CD4-positive, alpha-beta T cell (primary cell): ENCODE measurements at regions not wholly inside any gene's neighbourhood (a gene's known extent, or its start where the extent isn't known, plus 50 kb on each side); places are given as distances from the start of the nearest gene placed in this dataset.

Source experiments
- ATAC-seq: fragments of 200-7000 bp; cut with Tn5 transposase; one replicate; pipeline ENCODE4 v1.10.0; 2022; ENCODE audit warnings: mild to moderate bottlenecking; ENCODE audit not compliant: poor library complexity
- CTCF ChIA-PET: fragments of 350-600 bp; sonication (Branson Sonifier 250); formaldehyde crosslinking; loops from one replicate; lab custom pipeline; 2021; ENCODE audit warnings: antibody characterized with exemption, inconsistent platforms; lab: Charles Lee
- POLR2A ChIA-PET: fragments of 350-600 bp; sonication (Branson Sonifier 250); formaldehyde crosslinking; loops from one replicate; lab custom pipeline; 2021; ENCODE audit warnings: antibody characterized with exemption, inconsistent platforms; lab: Charles Lee
- DNase-seq, 14 experiments: peaks; one replicate each; pipeline ENCODE4 v3.0.0-alpha.2; 2013 to 2020; ENCODE audit warnings: mixed read lengths in 2 of 14
- H3K27ac ChIP-seq, 2 donors: one replicate each; pipeline versions ENCODE4 v1.5.1 to v1.7.0; 2013; ENCODE audit warnings: low read length in 2 of 2, low read depth in 1 of 2, mild to moderate bottlenecking in 1 of 2
- H3K27me3 ChIP-seq, 2 experiments: 1 replicate in 1 of 2; 2 replicates in 1 of 2; pipeline versions ENCODE4 v1.6.1 to v1.7.0; 2013; ENCODE audit warnings: low read length in 2 of 2, control low read depth in 1 of 2, mild to moderate bottlenecking in 1 of 2, moderate library complexity in 1 of 2; ENCODE audit not compliant: insufficient read depth in 2 of 2, control insufficient read depth in 1 of 2
- H3K36me3 ChIP-seq: one replicate; pipeline ENCODE4 v1.6.1; 2013; ENCODE audit warnings: low read length, control low read depth; ENCODE audit not compliant: insufficient read depth
- H3K4me1 ChIP-seq: one replicate; pipeline ENCODE4 v1.6.1; 2013; ENCODE audit warnings: low read length, control low read depth; ENCODE audit not compliant: insufficient read depth
- H3K4me3 ChIP-seq: one replicate; pipeline ENCODE4 v1.5.1; 2013; ENCODE audit warnings: mild to moderate bottlenecking, low read length, moderate library complexity
- H3K9me3 ChIP-seq, 2 experiments: 1 replicate in 1 of 2; 2 replicates in 1 of 2; pipeline versions ENCODE4 v1.6.1 to v1.7.0; 2013; ENCODE audit warnings: low read length in 2 of 2, mild to moderate bottlenecking in 2 of 2, control low read depth in 1 of 2, moderate library complexity in 1 of 2; ENCODE audit not compliant: control insufficient read depth in 1 of 2, insufficient read depth in 1 of 2
- H3K27ac Mint-ChIP-seq: one replicate; pipeline ENCODE4 v1.8.0; 2020; ENCODE audit warnings: mixed read lengths
- H3K27me3 Mint-ChIP-seq: one replicate; pipeline ENCODE4 v1.8.0; 2021; ENCODE audit warnings: mixed read lengths
- H3K36me3 Mint-ChIP-seq: one replicate; pipeline ENCODE4 v1.8.0; 2021; ENCODE audit warnings: low read depth, mixed read lengths
- H3K4me1 Mint-ChIP-seq: one replicate; pipeline ENCODE4 v1.8.0; 2021; ENCODE audit warnings: low read depth, mixed read lengths
- H3K4me3 Mint-ChIP-seq: one replicate; pipeline ENCODE4 v1.8.0; 2020; ENCODE audit warnings: mild to moderate bottlenecking, mixed read lengths
- H3K9me3 Mint-ChIP-seq: one replicate; pipeline ENCODE4 v1.8.0; 2020; ENCODE audit warnings: mixed read lengths
- CTCF ChIP-seq: fragments of 200-600 bp; IDR thresholded peaks from one replicate; pipeline ENCODE4 v1.8.0; 2022; ENCODE audit warnings: antibody characterized with exemption, mild to moderate bottlenecking
- intact Hi-C, 2 experiments: fragments of 100-400 bp; cut with DNase I in 1 of 2; cut with micrococcal nuclease in 1 of 2; formaldehyde crosslinking; loops; one replicate each; pipeline versions ENCODE4 v1.15.1 to v1.9.0; 2023 to 2025; cut with DNase I, micrococcal nuclease

GRCh38 chr7:42347616-42348015 lies 110.6 kb upstream of the GLI3 start:
- Mint-ChIP-seq H3K4me3 (no peak overlapping the region), H3K27ac (no peak overlapping the region), H3K36me3 (no peaks in the 10 kb centered on the region), H3K9me3 (no peaks in the 10 kb centered on the region), H3K4me1 (no peaks in the 10 kb centered on the region), H3K27me3 (no peaks in the 10 kb centered on the region)
- ATAC-seq: no peak
- H3K36me3 ChIP-seq: no peaks in the 10 kb centered on the region
- ChIA-PET CTCF (no interaction called here), POLR2A (no interaction called here)
- no peaks in the 10 kb centered on the region for H3K4me1 ChIP-seq
- H3K27ac ChIP-seq: no peak overlapping the region
- intact Hi-C loops: no loop called here
- TF ChIP-seq CTCF: no peak
- no peaks in the 10 kb centered on the region for H3K9me3 ChIP-seq
- DNase-seq: no peak
- no peaks in the 10 kb centered on the region for H3K27me3 ChIP-seq
- H3K4me3 ChIP-seq: no peak overlapping the region

- intact Hi-C loops: no loop called here
- no peaks in the 10 kb centered on the region for H3K27me3 ChIP-seq
- no peak overlapping the region for H3K4me3 ChIP-seq
- no peaks in the 10 kb centered on the region for H3K27me3 Mint-ChIP-seq
- TF ChIP-seq CTCF: no peak
- H3K4me1 ChIP-seq: no peaks in the 10 kb centered on the region
- ChIA-PET CTCF (no interaction called here), POLR2A (no interaction called here)
- H3K4me3 Mint-ChIP-seq: no peak overlapping the region
- no peaks in the 10 kb centered on the region for H3K36me3 Mint-ChIP-seq
- H3K4me1 Mint-ChIP-seq: no peaks in the 10 kb centered on the region
- no peak overlapping the region for H3K27ac Mint-ChIP-seq
- no peak for DNase-seq
- H3K36me3 ChIP-seq: no peaks in the 10 kb centered on the region
- H3K9me3 ChIP-seq: no peaks in the 10 kb centered on the region
- no peak overlapping the region for H3K27ac ChIP-seq
- no peaks in the 10 kb centered on the region for H3K9me3 Mint-ChIP-seq
- no peak for ATAC-seq
Observed at GRCh38 chr7:42345478-42346299, 108.7 kb upstream of the GLI3 start.

GRCh38 chr7:42344198-42344755 lies 107.3 kb upstream of the GLI3 start:
- ChIA-PET POLR2A (no interaction called here), CTCF (no interaction called here)
- H3K27ac Mint-ChIP-seq: no peak overlapping the region
- H3K4me1 Mint-ChIP-seq: no peaks in the 10 kb centered on the region
- DNase-seq (no peak), ATAC-seq (no peak)
- no peaks in the 10 kb centered on the region for H3K36me3 ChIP-seq
- TF ChIP-seq CTCF: no peak
- no peaks in the 10 kb centered on the region for H3K36me3 Mint-ChIP-seq
- no peaks in the 10 kb centered on the region for H3K27me3 Mint-ChIP-seq
- intact Hi-C loops: no loop called here
- H3K27ac ChIP-seq: no peak overlapping the region
- H3K9me3 Mint-ChIP-seq: no peaks in the 10 kb centered on the region
- H3K9me3 ChIP-seq: no peaks in the 10 kb centered on the region
- no peak overlapping the region for H3K4me3 ChIP-seq
- H3K4me1 ChIP-seq: no peaks in the 10 kb centered on the region
- H3K27me3 ChIP-seq: no peaks in the 10 kb centered on the region
- no peak overlapping the region for H3K4me3 Mint-ChIP-seq
